HG03025 (cell line): ENCODE measurements at regions not wholly inside any gene's neighbourhood (a gene's known extent, or its start where the extent isn't known, plus 50 kb on each side); places are given as distances from the start of the nearest gene placed in this dataset.
"Not testable (repeated sequence)": the region's sequence is repeated elsewhere in the genome, so short reads cannot be mapped to it uniquely, and the experiment has no call there.

Source experiments
- ATAC-seq: cut with Tn5 transposase; IDR thresholded peaks from one replicate; pipeline ENCODE4 v1.9.1; 2021; ENCODE audit warnings: mild to moderate bottlenecking, moderate library complexity; ENCODE audit not compliant: unreplicated experiment, low FRiP score

DNA sequence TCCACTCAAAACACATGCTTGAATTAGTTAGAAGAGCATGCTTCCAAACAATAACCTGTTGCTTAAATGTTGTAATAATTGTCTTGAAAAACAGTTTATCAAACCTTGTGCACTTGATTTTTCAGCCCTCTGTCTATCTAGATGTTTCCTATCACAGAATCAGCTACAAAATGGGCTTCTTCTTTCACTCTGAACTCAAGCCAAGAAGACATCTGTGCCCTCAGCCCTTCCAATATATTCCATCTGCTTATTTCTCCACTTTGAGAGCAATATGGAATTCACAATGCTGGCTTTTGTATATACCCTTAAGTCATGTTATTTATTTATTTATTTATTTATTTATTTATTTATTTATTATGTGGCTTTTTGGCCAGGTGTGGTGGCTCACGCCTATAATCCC lies 234.2 kb downstream of the TOX3 start:
- ATAC-seq = no peak

DNA sequence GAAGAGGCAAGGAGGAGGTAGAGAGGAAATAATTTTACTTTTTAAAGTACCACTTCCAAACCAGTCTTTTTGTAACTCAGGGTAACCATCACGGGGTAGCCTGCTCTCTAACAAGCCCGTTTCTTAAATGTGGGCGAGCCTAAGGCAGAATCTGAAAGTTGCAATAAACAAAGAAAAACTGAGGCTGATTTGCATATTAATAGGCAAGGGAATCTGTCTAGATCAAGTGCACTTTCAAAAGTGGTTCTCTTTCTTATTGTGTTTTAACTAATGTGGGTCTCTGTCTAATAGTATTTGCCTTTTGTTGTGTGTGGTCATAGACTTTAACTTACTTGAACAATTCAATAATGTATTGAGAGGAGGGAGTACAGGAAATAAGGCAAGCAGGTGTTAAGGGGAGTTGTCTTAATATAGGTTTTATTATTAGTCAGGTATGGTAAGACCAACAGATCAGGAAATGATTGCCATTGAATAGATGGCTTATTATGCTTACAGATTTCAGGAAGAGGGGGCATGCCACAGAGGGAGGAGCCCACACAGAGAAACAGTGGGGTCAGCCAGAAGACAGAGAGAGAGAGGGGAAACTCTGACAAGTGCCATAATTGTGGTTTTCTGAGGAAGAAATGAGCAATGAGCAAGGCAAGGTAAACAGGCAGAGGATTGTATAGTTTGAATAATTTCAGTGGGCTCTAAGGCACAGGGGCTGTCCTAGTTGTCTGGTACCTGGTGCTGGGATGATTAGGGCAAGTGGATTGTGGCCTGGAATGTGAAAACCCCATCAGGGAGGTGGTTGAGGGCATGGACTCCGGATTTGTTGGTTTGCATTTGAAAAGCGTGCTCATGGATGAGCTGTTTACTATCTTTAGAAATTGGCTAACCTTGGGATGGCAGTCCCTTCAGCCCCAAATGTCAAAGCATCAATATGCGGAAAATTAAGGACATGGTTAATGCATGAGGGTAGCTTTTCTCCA lies 237.2 kb downstream of the TOX3 start:
- ATAC-seq = no peak

DNA sequence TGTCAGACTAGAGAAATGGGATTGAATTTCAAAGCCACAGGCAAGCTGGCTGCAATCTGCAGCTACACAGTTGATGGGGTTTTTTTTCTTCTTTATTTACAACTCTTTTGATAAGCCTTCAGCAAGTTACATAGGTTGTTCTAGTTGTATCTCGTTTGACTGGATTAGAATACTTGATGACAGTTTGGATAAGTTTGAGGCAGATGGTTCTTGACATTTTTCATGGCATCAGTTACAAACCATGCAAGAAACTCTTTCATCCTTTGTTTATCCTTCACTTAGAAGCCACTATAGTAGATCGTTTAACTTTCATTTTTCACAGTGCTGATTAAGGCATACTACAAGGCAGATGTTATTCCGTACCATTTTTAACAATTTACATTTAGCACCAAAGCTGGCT lies 238.9 kb downstream of the TOX3 start:
- ATAC-seq = no peak

GRCh38 chr16:52301026-52301425 lies 245.9 kb downstream of the TOX3 start:
- ATAC-seq = no peak

GRCh38 chr16:52298769-52299168 lies 248.2 kb downstream of the TOX3 start:
- ATAC-seq = no peak

- not testable (repeated sequence) for ATAC-seq
Observed at GRCh38 chr16:52296706-52297315, 250.1 kb downstream of the TOX3 start.

DNA sequence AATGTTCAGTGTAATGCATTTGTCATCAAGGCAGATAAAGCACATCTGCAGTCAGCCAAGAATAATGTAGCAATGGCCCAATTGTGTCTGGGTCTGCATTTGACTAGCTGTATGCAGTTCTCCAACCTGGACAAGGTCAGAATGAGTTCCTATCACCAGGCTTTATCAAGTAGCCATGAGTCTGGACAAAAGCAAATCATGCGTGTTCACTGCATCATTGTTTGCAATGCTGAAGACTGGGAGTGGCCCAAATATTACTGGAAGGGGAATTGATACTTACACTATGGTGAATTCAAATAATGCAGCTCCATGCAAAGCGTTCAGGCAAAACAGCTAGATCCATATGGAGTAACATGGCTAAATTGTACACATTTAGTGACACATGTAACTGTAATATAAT lies 250.9 kb downstream of the TOX3 start:
- no peak for ATAC-seq

- no peak for ATAC-seq
Observed at GRCh38 chr16:52294660-52295059, 252.3 kb downstream of the TOX3 start.

DNA sequence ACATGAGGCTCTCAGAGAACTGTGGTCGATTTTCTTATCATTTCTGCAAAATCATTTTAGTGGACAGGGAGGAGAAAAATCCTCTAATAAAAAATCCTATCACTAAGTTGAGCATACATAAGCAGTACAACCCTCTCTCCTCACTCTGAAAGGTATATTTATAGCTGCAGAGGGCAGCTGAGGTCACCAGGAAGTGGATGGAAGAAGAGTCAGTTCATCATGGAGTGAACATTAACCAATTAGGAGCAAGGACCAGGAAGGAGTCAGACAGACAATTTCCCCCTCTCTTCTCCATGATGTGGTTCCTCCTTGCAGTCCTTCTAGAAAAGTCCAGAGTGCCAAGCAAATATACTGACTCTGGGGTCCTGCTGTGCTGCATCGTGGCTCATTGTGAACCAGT lies 253.7 kb downstream of the TOX3 start:
- ATAC-seq = no peak

- ATAC-seq = no peak
Observed at GRCh38 chr16:52283584-52284375, 263.2 kb downstream of the TOX3 start.

DNA sequence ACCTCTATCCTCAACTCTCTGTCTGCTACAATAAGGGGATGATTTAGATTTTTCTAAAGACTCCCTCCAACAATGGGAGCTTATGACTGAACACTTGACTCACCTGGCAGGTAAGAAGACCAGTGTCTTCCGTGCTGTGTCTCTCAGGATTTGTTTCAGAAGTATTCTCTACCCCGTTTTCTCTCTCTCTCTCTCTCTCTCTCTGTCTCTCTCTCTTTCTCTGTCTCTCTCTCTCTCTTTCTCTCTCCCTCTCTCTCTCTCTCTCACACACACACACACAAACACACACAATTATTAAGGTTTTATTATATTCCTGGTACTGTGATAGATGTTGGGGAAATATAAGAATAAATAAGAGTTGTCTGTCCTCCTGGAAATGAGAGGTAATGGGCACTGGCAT lies 263.9 kb downstream of the TOX3 start:
- no peak for ATAC-seq

DNA sequence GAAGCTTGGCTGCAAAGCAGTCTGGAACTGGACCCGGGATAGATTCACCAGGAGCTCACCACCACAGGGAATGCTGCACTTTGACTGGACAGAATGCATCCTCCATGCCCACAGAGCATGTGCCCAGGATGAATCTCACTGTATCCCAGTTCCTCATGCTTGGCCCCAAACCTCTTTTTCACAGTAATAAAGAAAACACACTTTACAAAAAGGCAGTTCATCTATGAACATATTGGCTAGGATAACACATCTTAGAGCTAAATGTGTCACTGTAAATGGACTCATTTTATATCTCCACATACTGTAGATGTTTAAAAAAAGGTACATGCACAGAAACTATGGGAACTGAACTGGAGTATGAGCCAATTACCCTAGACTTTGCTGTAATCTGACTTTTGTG lies 266.9 kb downstream of the TOX3 start:
- no peak for ATAC-seq

DNA sequence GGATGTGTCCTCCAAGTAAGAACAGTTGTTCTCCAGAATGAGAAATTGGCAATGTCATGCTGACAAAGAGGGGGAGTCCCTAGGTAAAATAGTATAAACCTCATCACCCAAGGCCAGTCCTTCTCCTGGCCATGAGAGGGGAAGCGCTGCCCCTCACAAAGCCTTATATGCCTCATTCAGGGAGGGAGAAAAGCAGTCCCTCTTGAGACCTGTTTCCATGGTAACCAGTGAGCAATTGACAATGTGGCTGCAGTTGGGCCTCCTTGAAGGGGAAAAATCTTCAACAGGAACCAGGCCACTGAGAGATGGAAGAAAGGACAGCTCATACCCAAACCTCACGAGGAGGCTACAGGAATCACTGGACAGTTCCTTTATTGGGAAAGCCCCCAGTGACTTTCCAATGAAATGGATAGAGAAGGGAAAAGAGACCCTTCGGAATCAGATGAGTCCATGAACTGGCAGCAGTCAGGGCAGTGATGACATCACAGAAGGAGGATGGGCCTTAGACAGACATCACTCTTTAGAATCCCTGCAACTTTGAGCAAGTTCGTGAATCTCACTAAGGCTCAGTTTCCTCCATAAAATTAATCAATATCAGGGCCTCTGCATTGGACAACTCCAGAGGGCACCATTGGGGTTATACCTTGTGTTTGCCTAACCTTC lies 275.7 kb downstream of the TOX3 start:
- ATAC-seq = no peak

GRCh38 chr16:52265446-52265861 lies 281.5 kb downstream of the TOX3 start:
- ATAC-seq = no peak

DNA sequence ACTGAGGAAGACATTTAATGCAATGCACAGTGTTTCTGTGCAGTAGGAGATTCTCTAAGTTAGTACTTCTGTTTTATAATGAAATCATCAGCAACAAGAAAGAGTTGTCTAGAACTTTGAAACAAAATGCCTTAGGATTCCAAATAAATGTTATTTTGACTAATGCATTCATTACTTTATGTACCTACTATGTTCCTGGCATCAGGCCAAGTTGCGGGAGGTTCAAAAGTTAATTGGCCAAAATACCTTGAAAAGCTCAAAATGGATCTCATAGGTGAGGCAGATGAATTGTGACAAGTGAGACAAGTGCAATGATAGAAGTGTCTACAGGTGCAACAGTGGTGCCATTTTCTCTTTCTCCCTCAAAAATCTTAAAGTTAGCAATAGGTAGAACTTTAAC lies 289.4 kb downstream of the TOX3 start:
- no peak for ATAC-seq

GRCh38 chr16:52256310-52257078 lies 290.4 kb downstream of the TOX3 start:
- no peak for ATAC-seq

DNA sequence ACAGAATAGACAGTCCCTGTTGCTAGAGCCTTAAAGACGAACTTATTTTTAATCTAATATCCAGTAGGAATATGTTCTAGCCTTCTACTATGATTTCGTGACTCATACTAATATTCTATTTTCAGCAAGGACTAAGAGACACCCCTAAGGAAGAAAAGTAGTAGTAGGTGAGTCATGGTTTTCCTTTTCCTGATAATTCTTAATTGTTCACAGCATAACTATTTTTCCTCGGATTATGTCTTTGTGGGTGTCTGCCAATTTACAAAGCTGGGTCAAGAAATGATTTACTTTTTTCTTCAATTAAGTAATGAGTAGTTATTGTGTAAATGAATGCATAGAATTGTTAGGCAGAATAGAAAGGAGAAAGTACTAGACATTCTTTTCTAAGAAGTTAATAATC lies 292.2 kb downstream of the TOX3 start:
- no peak for ATAC-seq

DNA sequence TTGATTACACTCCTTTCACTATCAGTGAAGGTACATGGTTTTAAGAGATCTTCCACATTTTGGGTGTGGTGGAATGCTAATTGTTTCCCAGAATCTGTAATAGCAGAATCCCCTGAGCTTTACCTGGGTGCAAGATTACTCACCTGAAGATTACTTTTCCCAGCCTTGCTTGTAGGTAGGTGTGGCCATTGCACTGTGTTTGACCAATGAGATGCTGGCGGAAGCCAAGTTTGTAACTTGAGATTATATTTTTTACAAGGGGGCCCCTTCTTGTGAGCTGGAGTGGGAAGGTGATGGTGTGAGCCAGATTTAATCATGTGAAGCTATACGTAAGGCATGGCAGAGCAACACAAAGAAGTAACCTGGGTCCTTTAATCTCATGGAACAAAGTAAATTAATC lies 294.3 kb downstream of the TOX3 start:
- no peak for ATAC-seq

DNA sequence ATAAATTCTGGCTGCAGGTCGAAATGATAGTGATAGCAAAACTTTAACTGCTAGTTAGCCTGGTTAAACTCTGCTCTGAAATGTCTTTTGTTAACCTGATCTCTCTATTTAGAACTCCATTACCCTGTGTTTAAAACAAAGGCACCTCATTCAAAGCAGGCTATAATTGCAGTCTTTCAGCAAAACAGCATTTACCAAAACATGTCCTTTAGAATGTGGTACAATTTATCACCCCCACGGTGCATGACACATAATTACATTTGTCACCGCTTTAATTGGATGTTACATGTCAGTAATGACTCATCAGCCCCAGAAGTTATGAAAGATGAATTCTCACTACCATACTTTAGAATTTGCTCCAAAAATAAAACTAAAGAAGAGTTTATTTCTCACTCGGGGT lies 295.4 kb downstream of the TOX3 start:
- no peak for ATAC-seq

DNA sequence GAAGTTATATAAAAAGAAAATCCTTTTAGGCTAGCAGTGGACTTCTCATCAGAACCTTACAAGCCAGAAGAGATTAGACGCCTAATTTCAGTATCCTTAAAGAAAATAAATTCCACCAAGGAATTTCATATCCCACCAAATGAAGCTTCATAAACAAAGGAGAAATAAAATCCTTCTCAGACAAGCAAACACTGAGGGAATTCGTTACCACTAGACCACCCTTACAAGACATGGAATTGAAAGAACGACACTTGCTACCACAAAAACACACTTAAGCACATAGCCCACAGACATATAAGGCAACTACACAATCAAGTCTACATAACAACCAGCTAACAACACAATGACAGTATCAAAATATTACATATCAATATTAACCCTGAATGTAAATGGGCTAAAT lies 299.2 kb downstream of the TOX3 start:
- no peak for ATAC-seq
